LNCAP (cell line): ENCODE measurements at regions not wholly inside any gene's neighbourhood (a gene's known extent, or its start where the extent isn't known, plus 50 kb on each side); places are given as distances from the start of the nearest gene placed in this dataset.

Source experiments
- CTCF ChIP-seq: fragments of 450-650 bp; IDR thresholded peaks from 2 replicates; pipeline ENCODE4 v1.5.1; 2017; ENCODE audit warnings: mild to moderate bottlenecking

- TF ChIP-seq CTCF: no peak
Observed at GRCh38 chr6:170199716-170200115, 91.2 kb downstream of the DLL1 start.

GRCh38 chr6:170198298-170198697 is 92.6 kb downstream of the DLL1 start:
- no peak for TF ChIP-seq CTCF

GRCh38 chr6:170193326-170193821 is 97.5 kb downstream of the DLL1 start:
- TF ChIP-seq CTCF: no peak

GRCh38 chr6:170192905-170193304 is 98.0 kb downstream of the DLL1 start:
- no peak for TF ChIP-seq CTCF

- TF ChIP-seq CTCF: no peak
Observed at GRCh38 chr6:170190046-170190445, 100.8 kb downstream of the DLL1 start.

- no peak for TF ChIP-seq CTCF
Observed at GRCh38 chr6:170189236-170189635, 101.6 kb downstream of the DLL1 start.

GRCh38 chr6:170188571-170189001 is 102.3 kb downstream of the DLL1 start:
- no peak for TF ChIP-seq CTCF
